ENCODE measurements at regions not wholly inside any gene's neighbourhood (a gene's known extent, or its start where the extent isn't known, plus 50 kb on each side); places are given as distances from the start of the nearest gene placed in this dataset.
A peak's percentile ranks its signal among the peaks of the same experiment; 100 is the strongest.
"Not testable (repeated sequence)": the region's sequence is repeated elsewhere in the genome, so short reads cannot be mapped to it uniquely, and the experiment has no call there.

- no peak for DNase-seq (ENCODE audit: low spot score)
Observed at GRCh38 chr3:11898611-11899325, 52.1 kb upstream of the TAMM41 start.

- not testable (repeated sequence) for DNase-seq (ENCODE audit: low spot score)
Observed at GRCh38 chr3:11899389-11899788, 52.7 kb upstream of the TAMM41 start.

- no peak for DNase-seq (ENCODE audit: low spot score)
Observed at GRCh38 chr3:11899826-11900225, 53.1 kb upstream of the TAMM41 start.

GRCh38 chr3:11900824-11901223, 54.1 kb upstream of the TAMM41 start:
- no peak for DNase-seq (ENCODE audit: low spot score)

- DNase-seq (ENCODE audit: low spot score), result no peak
Observed at GRCh38 chr3:11901286-11901875, 54.7 kb upstream of the TAMM41 start.

GRCh38 chr3:11903047-11903446, 56.4 kb upstream of the TAMM41 start:
- no peak for DNase-seq (ENCODE audit: low spot score)

- DNase-seq (ENCODE audit: low spot score), result no peak
Observed at GRCh38 chr3:11903447-11903846, 56.8 kb upstream of the TAMM41 start.

GRCh38 chr3:11904157-11904556, 57.5 kb upstream of the TAMM41 start:
- DNase-seq (ENCODE audit: low spot score), result no peak

- DNase-seq (ENCODE audit: low spot score), result no peak
Observed at GRCh38 chr3:11906407-11906806, 59.7 kb upstream of the TAMM41 start.

GRCh38 chr3:11907667-11908660, 61.3 kb upstream of the TAMM41 start:
- no peak for DNase-seq (ENCODE audit: low spot score)

GRCh38 chr3:11908981-11909698, 62.5 kb upstream of the TAMM41 start:
- DNase-seq (ENCODE audit: low spot score), result peak; percentile 15

GRCh38 chr3:11909726-11910125, 63.0 kb upstream of the TAMM41 start:
- DNase-seq (ENCODE audit: low spot score), result no peak

GRCh38 chr3:11910216-11910930, 63.7 kb upstream of the TAMM41 start:
- not testable (repeated sequence) for DNase-seq (ENCODE audit: low spot score)

- DNase-seq (ENCODE audit: low spot score), result no peak
Observed at GRCh38 chr3:11910971-11911531, 64.4 kb upstream of the TAMM41 start.

- not testable (repeated sequence) for DNase-seq (ENCODE audit: low spot score)
Observed at GRCh38 chr3:11911887-11912286, 65.2 kb upstream of the TAMM41 start.

GRCh38 chr3:11913316-11913715, 66.6 kb upstream of the TAMM41 start:
- no peak for DNase-seq (ENCODE audit: low spot score)

- no peak for DNase-seq (ENCODE audit: low spot score)
Observed at GRCh38 chr3:11914041-11914440, 67.4 kb upstream of the TAMM41 start.

GRCh38 chr3:11914651-11915050, 68.0 kb upstream of the TAMM41 start:
- no peak for DNase-seq (ENCODE audit: low spot score)

- no peak for DNase-seq (ENCODE audit: low spot score)
Observed at GRCh38 chr3:11915621-11916424, 69.1 kb upstream of the TAMM41 start.

GRCh38 chr3:11916425-11916762, 69.7 kb upstream of the TAMM41 start:
- DNase-seq (ENCODE audit: low spot score), result not testable (repeated sequence)

Data from activated CD4-positive, alpha-beta T cell treated with anti-CD3 and anti-CD28 coated beads, Interleukin-2, Interleukin-4, amounts not matched to agents 100 ng/mL and 50 ng/mL, durations not matched to agents 16 hours and 8 hours (primary cell).